ENCODE measurements at regions not wholly inside any gene's neighbourhood (a gene's known extent, or its start where the extent isn't known, plus 50 kb on each side); places are given as distances from the start of the nearest gene placed in this dataset.

GRCh38 chr10:130461631-130462030 is 325.4 kb downstream of the GLRX3 start:
- DNase-seq (ENCODE audit: low read depth in 2 of 2) = no peak

- DNase-seq (ENCODE audit: low read depth in 2 of 2) = no peak
These were observed 327.1 kb downstream of the GLRX3 start for GRCh38 chr10:130463104-130463875.

DNA sequence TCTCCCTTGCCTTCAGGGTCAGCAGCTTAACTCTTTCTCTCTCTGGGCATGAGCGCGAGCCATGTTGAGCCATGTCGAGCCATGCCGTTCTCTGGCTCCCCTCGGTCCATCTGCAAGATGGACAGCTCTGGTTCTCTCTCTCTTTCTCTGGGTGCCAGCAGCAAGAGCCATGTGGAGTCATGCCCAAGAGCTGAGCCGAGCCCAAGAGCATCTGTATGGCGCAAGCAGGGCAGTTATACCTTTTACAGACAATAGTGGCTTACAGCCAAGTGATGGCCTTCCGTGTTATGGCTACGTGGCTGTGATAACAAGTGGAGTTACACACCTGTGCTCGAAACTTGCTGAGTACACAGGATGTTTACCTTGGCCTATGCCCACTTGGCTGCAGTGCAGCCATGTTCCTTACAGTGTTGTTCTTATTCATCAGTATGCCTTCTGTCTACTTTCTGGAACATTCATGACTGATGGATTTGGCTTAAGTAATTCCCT is 327.7 kb downstream of the GLRX3 start:
- DNase-seq (ENCODE audit: low read depth in 2 of 2) = no peak

- no peak for DNase-seq (ENCODE audit: low read depth in 2 of 2)
These were observed 328.2 kb downstream of the GLRX3 start for GRCh38 chr10:130464426-130464825.

DNA sequence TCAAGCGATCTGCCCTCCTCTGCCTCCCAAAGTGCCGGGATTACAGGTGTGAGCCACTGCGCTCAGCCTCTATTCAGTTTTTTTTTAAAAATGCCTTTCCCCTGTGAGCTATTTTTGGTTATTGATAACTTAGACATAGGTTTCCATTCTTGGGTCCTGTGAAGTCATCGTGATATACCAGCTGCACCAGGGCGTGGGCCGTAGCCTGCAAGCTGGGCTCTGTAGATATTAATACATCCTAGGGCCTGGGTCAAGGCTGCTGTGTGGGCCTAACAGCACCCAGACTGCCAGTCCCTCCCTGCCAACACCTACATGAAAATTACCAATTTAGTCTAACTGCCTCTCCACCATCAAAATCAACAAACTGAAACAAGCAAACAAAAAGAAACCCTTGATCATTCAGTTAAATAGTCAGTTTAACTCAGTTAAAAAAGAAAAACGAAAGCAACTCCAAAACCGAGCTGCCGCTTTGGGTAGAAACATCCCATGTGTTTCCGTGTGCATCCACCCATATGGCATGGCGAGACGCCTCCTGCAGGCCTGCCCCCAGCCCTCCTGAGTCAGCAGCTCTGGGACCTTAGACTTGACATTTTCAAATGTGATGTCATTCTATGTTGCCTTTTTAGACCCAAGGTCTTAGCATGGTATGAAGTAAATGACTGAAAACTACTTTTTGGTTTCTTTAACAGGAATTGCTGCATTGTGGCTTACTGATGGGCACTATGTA is 330.2 kb downstream of the GLRX3 start:
- no peak for DNase-seq (ENCODE audit: low read depth in 2 of 2)

DNA sequence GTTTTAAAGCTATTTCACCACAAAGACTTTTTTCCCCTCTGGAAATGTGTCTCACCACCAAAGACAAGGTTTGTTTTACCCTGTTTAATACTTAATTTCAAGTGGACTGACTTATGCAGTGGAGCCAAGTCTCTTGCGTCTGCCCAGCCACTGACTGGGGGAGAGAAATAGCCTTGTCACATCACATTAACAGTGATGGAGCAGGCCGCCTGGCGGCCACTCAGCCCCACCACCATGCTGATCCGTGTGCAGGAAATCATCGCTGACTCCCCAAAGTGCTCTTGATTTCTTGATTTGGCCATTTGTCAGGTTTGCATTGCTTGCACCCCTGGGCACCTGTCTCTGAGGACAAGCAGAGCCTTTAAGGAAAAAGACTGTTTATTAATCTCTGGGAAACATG is 334.1 kb downstream of the GLRX3 start:
- DNase-seq (ENCODE audit: low read depth in 2 of 2) = no peak

DNA sequence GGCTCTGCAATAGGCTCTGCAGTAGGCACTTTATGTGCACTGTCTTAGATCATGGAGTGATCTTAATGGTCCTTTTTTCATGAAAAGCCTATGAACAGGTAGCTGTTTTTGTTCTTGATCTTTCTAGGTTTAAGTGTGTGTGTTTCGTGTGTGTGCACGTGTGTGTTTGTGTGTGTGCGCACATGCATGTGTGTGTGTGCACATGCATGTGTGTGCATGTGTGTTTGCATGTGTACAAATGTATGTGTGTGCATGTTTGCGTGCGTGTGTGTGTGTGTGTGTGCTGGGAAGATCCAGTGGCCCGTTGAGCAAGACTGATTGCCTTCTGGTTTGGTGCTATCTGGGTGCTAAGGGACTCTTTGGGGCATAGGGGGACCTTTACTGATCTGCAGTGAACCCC is 334.8 kb downstream of the GLRX3 start:
- DNase-seq (ENCODE audit: low read depth in 2 of 2) = no peak

DNA sequence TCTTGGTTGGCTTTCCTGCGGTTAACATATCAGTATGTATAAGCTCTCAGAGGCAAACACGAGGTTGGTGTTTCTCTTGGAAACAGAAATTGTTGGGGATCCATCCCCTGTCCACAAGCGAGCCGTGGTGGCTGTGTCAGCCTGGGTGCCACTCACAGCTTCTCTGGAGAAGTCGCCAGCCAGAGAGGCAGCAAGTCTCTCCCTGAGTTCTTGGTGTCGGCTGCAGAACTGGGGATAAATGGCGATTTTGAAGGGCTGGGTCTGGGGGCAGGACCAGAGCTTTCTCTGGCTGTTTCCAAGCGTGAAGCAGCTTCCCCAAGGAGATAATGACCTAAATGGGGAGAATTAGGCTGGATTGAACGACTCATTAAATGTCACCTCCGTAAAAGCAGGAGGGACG is 335.3 kb downstream of the GLRX3 start:
- no peak for DNase-seq (ENCODE audit: low read depth in 2 of 2)

DNA sequence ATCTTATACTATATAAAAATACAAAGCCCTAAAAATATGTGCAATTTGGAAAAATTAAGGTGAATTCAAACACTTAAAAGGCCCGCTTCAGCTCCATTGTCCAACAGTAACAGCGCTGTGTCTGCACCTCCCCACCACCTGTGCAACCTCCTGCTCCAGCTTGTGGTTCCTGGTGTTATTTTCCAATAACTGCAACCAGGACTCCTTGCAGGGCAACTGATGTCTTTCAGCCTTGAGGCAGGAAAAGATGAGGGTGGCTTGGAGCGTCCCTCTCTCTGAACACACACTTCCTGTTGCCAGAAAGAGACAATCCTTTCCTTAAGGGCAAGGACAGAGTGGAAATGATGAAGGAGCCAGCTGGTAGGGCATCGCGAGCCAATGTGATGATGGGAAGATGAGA is 336.0 kb downstream of the GLRX3 start:
- no peak for DNase-seq (ENCODE audit: low read depth in 2 of 2)

GRCh38 chr10:130474591-130474990 is 338.4 kb downstream of the GLRX3 start:
- DNase-seq (ENCODE audit: low read depth in 2 of 2) = no peak

DNA sequence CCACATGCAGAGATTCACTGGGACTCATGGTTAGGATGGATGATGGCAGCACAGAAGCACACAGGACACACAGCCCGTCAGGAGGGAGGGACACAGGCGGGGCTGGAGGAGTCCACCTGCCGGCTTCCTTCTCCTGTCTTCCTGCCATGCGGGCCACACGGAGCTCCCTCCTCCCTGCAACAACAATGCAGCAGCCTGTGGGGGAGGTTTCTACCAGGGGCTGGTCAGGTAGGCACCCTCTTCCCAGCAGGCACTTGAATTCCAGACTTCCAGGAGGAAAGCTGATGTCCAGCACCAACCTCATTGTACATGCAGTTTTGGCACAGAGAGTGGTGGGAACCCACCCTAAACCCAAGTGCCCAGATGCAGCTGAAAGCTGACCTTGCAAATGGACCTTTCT is 341.2 kb downstream of the GLRX3 start:
- no peak for DNase-seq (ENCODE audit: low read depth in 2 of 2)

- DNase-seq (ENCODE audit: low read depth in 2 of 2) = no peak
These were observed 343.0 kb downstream of the GLRX3 start for GRCh38 chr10:130479146-130479545.

- DNase-seq (ENCODE audit: low read depth in 2 of 2) = no peak
These were observed 343.7 kb downstream of the GLRX3 start for GRCh38 chr10:130479926-130480325.

DNA sequence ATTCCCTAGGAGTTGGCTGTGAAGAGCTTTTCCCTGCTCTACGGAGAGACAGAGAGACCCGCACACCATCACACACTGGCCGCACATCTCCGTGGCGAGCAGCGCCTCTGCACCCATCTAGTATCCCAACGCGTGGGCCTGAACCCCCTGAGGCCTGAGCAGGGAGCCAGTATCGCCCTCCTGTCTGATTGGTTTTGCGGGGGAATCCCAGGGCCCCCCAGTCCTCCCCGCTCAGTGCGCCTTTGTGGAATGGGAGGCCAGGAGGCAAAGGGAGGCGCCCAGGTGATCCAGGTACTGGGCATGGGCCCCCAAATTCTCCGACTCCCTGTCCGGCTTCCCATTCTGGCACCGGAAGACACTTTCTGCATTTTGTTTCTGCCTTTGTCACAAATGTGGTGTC is 344.3 kb downstream of the GLRX3 start:
- no peak for DNase-seq (ENCODE audit: low read depth in 2 of 2)

GRCh38 chr10:130481076-130481930 is 345.1 kb downstream of the GLRX3 start:
- no peak for DNase-seq (ENCODE audit: low read depth in 2 of 2)

- no peak for DNase-seq (ENCODE audit: low read depth in 2 of 2)
These were observed 345.7 kb downstream of the GLRX3 start for GRCh38 chr10:130481936-130482335.

GRCh38 chr10:130483691-130484467 is 347.7 kb downstream of the GLRX3 start:
- no peak for DNase-seq (ENCODE audit: low read depth in 2 of 2)

- no peak for DNase-seq (ENCODE audit: low read depth in 2 of 2)
These were observed 348.4 kb downstream of the GLRX3 start for GRCh38 chr10:130484468-130485180.

GRCh38 chr10:130485236-130485957 is 349.2 kb downstream of the GLRX3 start:
- no peak for DNase-seq (ENCODE audit: low read depth in 2 of 2)
